ENCODE measurements at regions not wholly inside any gene's neighbourhood (a gene's known extent, or its start where the extent isn't known, plus 50 kb on each side); places are given as distances from the start of the nearest gene placed in this dataset.

GRCh38 chr10:61175316-61175715 is 231.3 kb upstream of the RHOBTB1 start:
- no peak overlapping the region for H3K4me3 ChIP-seq (ENCODE audit: low read depth, low read length)
- DNase-seq (ENCODE audit: low read depth), result no peak
- TF ChIP-seq, protein P1, sequence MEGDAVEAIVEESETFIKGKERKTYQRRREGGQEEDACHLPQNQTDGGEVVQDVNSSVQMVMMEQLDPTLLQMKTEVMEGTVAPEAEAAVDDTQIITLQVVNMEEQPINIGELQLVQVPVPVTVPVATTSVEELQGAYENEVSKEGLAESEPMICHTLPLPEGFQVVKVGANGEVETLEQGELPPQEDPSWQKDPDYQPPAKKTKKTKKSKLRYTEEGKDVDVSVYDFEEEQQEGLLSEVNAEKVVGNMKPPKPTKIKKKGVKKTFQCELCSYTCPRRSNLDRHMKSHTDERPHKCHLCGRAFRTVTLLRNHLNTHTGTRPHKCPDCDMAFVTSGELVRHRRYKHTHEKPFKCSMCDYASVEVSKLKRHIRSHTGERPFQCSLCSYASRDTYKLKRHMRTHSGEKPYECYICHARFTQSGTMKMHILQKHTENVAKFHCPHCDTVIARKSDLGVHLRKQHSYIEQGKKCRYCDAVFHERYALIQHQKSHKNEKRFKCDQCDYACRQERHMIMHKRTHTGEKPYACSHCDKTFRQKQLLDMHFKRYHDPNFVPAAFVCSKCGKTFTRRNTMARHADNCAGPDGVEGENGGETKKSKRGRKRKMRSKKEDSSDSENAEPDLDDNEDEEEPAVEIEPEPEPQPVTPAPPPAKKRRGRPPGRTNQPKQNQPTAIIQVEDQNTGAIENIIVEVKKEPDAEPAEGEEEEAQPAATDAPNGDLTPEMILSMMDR (IDR thresholded peaks at IDR 0.05; ENCODE audit: low read depth, low read length, missing control alignments), result no peak

DNA sequence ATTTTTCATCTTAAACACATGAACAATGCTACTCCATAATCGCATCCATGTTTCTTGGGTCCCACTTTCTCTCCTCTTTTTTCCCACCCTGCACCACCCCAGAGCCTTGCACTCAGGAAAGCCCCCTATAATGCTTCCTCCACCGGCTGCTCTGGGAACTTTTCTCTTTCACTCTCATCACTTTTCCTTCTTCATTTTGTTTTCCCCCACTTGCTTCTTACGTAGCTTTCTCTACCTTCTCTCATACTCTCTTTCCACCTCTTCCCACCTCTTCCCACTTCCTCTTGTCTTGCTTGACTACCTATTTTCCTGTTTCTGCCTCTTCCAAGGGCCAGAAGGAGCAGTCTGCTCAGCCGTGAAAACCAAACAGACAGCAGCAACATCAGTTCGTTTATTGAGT is 229.5 kb upstream of the RHOBTB1 start:
- DNase-seq (ENCODE audit: low read depth), result no peak
- TF ChIP-seq, protein P1 (IDR thresholded peaks at IDR 0.05; ENCODE audit: low read depth, low read length, missing control alignments), result no peak
- no peak overlapping the region for H3K4me3 ChIP-seq (ENCODE audit: low read depth, low read length)

GRCh38 chr10:61172182-61172926 is 228.4 kb upstream of the RHOBTB1 start:
- DNase-seq (ENCODE audit: low read depth), result no peak
- TF ChIP-seq, protein P1 (IDR thresholded peaks at IDR 0.05; ENCODE audit: low read depth, low read length, missing control alignments), result no peak
- no peak overlapping the region for H3K4me3 ChIP-seq (ENCODE audit: low read depth, low read length)

DNA sequence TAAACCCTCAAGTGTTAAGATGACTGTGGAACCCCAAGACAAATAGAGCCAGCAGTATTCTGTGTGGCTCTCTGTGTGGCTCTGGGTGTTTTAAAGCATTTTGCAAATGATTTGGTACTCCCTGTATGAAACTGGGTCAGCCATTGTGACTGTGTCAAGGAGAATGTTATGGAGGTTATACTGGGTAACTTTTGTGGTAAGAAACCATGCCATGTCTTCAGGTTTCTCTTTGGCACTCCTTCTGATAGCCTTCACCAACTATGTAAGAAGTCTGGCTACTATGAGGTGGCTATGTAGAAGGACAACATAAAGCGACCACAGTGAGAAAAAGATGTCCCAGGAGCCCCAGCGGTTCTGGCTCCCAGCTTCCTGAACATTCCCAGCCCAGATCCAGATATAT is 226.6 kb upstream of the RHOBTB1 start:
- DNase-seq (ENCODE audit: low read depth), result no peak
- no peak overlapping the region for H3K4me3 ChIP-seq (ENCODE audit: low read depth, low read length)
- TF ChIP-seq, protein P1 (IDR thresholded peaks at IDR 0.05; ENCODE audit: low read depth, low read length, missing control alignments), result no peak

DNA sequence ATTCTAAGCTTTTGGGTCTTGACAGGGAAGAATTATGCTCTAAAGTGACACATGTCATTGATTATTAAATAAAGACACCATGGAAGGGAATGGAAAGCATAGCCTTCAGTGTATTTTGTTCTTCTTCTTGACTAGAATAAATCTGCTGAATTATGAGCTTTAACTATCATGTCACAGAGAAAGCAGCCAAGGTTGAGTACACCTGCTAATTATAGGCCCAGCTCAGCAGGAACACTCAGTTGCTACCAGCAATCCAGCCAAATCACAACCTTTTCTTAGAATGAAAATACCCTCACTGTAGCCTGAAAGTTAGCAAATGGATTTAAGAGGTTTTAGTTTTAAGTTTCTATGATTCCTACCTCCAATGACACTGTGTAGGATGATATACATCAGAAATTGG is 225.3 kb upstream of the RHOBTB1 start:
- DNase-seq (ENCODE audit: low read depth), result no peak
- H3K4me3 ChIP-seq (ENCODE audit: low read depth, low read length), result no peak overlapping the region
- TF ChIP-seq, protein P1 (IDR thresholded peaks at IDR 0.05; ENCODE audit: low read depth, low read length, missing control alignments), result no peak

GRCh38 chr10:61166489-61166888 is 222.5 kb upstream of the RHOBTB1 start:
- no peak for DNase-seq (ENCODE audit: low read depth)
- no peak overlapping the region for H3K4me3 ChIP-seq (ENCODE audit: low read depth, low read length)
- TF ChIP-seq, protein P1 (IDR thresholded peaks at IDR 0.05; ENCODE audit: low read depth, low read length, missing control alignments), result no peak

DNA sequence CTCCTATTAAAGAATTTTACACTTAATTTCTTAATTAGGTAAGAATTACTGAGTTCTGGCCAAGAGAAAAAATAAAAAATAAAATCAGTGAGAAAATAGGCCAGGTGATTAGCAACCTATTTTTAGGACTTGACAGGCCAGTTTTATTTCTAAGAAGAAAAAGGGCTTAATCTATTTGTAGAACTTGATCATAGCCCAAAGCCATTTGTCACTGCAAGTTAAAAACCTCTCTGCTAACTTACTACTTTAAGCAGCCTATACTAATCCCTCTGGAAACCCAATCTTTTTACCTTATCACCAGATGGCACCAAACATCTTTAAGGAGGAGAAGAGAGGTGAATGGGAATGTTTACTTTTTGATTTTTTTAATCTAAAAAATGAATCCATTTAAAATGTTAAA is 222.1 kb upstream of the RHOBTB1 start:
- no peak for DNase-seq (ENCODE audit: low read depth)
- TF ChIP-seq, protein P1 (IDR thresholded peaks at IDR 0.05; ENCODE audit: low read depth, low read length, missing control alignments), result no peak
- H3K4me3 ChIP-seq (ENCODE audit: low read depth, low read length), result no peak overlapping the region

All from GM12864 (cell line).